Ascending aorta (tissue), 2 donors: ENCODE measurements at regions not wholly inside any gene's neighbourhood (a gene's known extent, or its start where the extent isn't known, plus 50 kb on each side); places are given as distances from the start of the nearest gene placed in this dataset.

Experiments used
- DNase-seq, 2 donors: peaks; one replicate each; pipeline ENCODE4 v3.0.0-alpha.2; 2019; ENCODE audit warnings: low spot score in 2 of 2
- H3K27ac ChIP-seq, 2 donors: fragments of 200-600 bp; sonication (generic); one replicate each; pipeline ENCODE4 v1.5.1; 2016 to 2017; ENCODE audit warnings: mild to moderate bottlenecking in 1 of 2
- H3K27me3 ChIP-seq: fragments of 200-600 bp; sonication (generic); one replicate; pipeline ENCODE4 v1.5.1; 2017
- H3K36me3 ChIP-seq, 2 donors: fragments of 200-600 bp; sonication (generic); one replicate each; pipeline ENCODE4 v1.5.1; 2016
- H3K4me1 ChIP-seq, 2 donors: fragments of 200-600 bp; sonication (generic); one replicate each; pipeline ENCODE4 v1.5.1; 2016 to 2017; ENCODE audit warnings: mild to moderate bottlenecking in 1 of 2
- H3K4me3 ChIP-seq, 2 donors: fragments of 200-600 bp; sonication (generic); one replicate each; pipeline ENCODE4 v1.5.1; 2016 to 2017; ENCODE audit warnings: mild to moderate bottlenecking in 1 of 2
- H3K9me3 ChIP-seq, 2 donors: fragments of 200-600 bp; sonication (generic); one replicate each; pipeline ENCODE4 v1.5.1; 2016
- CTCF ChIP-seq, 3 experiments: fragments of 200-600 bp in 2 of 3; fragments of 450-650 bp in 1 of 3; sonication (generic) in 2 of 3; IDR thresholded peaks; one replicate each; pipeline ENCODE4 v1.5.1; 2016 to 2019; ENCODE audit warnings: antibody characterized with exemption in 3 of 3, mild to moderate bottlenecking in 1 of 3, moderate library complexity in 1 of 3
- intact Hi-C: fragments of 100-400 bp; cut with DNase I; formaldehyde crosslinking; loops from one replicate; pipeline ENCODE4 v1.15.1; 2023

GRCh38 chr2:153165021-153165420 is 313.5 kb downstream of the RPRM start:
- Histone ChIP-seq H3K27ac (no peak overlapping the region), H3K4me1 (no peaks in the 10 kb centered on the region), H3K36me3 (no peaks in the 10 kb centered on the region), H3K4me3 (no peak overlapping the region), H3K9me3 (no peaks in the 10 kb centered on the region), H3K27me3 (no peaks in the 10 kb centered on the region)
- TF ChIP-seq CTCF (IDR thresholded peaks at IDR 0.05) = no peak
- DNase-seq = no peak
- intact Hi-C loops = no loop called here

- no peaks in the 10 kb centered on the region for H3K27me3 ChIP-seq
- H3K4me3 ChIP-seq = no peak overlapping the region
- no peaks in the 10 kb centered on the region for H3K36me3 ChIP-seq
- intact Hi-C loops = no loop called here
- no peak for DNase-seq
- TF ChIP-seq CTCF (IDR thresholded peaks at IDR 0.05) = no peak
- no peak overlapping the region for H3K27ac ChIP-seq
- H3K4me1 ChIP-seq = no peaks in the 10 kb centered on the region
- H3K9me3 ChIP-seq = no peaks in the 10 kb centered on the region
These were observed 315.5 kb downstream of the RPRM start for GRCh38 chr2:153163055-153163454.

GRCh38 chr2:153156743-153157142 is 321.8 kb downstream of the RPRM start:
- Histone ChIP-seq H3K27ac (no peak overlapping the region), H3K4me3 (no peak overlapping the region), H3K4me1 (no peaks in the 10 kb centered on the region), H3K36me3 (no peaks in the 10 kb centered on the region), H3K9me3 (no peaks in the 10 kb centered on the region), H3K27me3 (no peaks in the 10 kb centered on the region)
- no peak for TF ChIP-seq CTCF (IDR thresholded peaks at IDR 0.05)
- intact Hi-C loops = no loop called here
- no peak for DNase-seq

- no peak overlapping the region for H3K27ac ChIP-seq
- DNase-seq = no peak
- no peaks in the 10 kb centered on the region for H3K9me3 ChIP-seq
- H3K27me3 ChIP-seq = no peaks in the 10 kb centered on the region
- H3K4me1 ChIP-seq = no peaks in the 10 kb centered on the region
- intact Hi-C loops = no loop called here
- H3K4me3 ChIP-seq = no peak overlapping the region
- no peak for TF ChIP-seq CTCF (IDR thresholded peaks at IDR 0.05)
- H3K36me3 ChIP-seq = no peaks in the 10 kb centered on the region
These were observed 326.5 kb downstream of the RPRM start for GRCh38 chr2:153152036-153152435.

- Histone ChIP-seq H3K27me3 (no peaks in the 10 kb centered on the region), H3K36me3 (no peaks in the 10 kb centered on the region), H3K27ac (no peak overlapping the region), H3K9me3 (no peaks in the 10 kb centered on the region), H3K4me3 (no peak overlapping the region), H3K4me1 (no peaks in the 10 kb centered on the region)
- intact Hi-C loops = no loop called here
- DNase-seq = no peak
- no peak for TF ChIP-seq CTCF (IDR thresholded peaks at IDR 0.05)
These were observed 333.0 kb downstream of the RPRM start for GRCh38 chr2:153145470-153145978.

- Histone ChIP-seq H3K27ac (no peak overlapping the region), H3K9me3 (no peaks in the 10 kb centered on the region), H3K27me3 (no peaks in the 10 kb centered on the region), H3K4me1 (no peaks in the 10 kb centered on the region), H3K4me3 (no peak overlapping the region), H3K36me3 (no peaks in the 10 kb centered on the region)
- intact Hi-C loops = no loop called here
- DNase-seq = no peak
- TF ChIP-seq CTCF (IDR thresholded peaks at IDR 0.05) = no peak
These were observed 335.0 kb downstream of the RPRM start for GRCh38 chr2:153143540-153143939.
